ENCODE measurements at regions not wholly inside any gene's neighbourhood (a gene's known extent, or its start where the extent isn't known, plus 50 kb on each side); places are given as distances from the start of the nearest gene placed in this dataset.

DNA sequence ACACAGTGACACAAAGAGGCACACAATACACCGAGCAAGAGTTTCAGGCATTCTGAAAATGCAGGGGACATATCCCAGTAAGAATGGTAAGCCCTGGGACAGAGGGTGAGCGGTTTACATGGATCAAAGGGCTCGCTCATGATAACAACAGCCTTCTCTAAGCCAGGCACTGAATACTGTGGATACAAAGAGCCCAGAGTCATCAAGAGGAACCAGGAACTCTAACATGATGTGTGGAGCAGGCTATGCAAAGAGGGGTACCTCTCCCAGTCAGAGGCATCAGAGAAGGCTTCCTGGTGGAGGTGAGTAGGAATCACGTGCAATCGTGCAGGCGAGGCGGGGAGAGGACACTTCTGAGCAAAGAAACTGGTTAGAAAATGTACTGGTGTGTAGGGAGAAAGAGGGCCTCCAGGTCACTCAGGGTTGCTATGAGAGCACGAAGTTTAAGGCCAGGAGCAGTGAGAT, 76.9 kb upstream of the EEA1 start:
- TF ChIP-seq, protein P1, sequence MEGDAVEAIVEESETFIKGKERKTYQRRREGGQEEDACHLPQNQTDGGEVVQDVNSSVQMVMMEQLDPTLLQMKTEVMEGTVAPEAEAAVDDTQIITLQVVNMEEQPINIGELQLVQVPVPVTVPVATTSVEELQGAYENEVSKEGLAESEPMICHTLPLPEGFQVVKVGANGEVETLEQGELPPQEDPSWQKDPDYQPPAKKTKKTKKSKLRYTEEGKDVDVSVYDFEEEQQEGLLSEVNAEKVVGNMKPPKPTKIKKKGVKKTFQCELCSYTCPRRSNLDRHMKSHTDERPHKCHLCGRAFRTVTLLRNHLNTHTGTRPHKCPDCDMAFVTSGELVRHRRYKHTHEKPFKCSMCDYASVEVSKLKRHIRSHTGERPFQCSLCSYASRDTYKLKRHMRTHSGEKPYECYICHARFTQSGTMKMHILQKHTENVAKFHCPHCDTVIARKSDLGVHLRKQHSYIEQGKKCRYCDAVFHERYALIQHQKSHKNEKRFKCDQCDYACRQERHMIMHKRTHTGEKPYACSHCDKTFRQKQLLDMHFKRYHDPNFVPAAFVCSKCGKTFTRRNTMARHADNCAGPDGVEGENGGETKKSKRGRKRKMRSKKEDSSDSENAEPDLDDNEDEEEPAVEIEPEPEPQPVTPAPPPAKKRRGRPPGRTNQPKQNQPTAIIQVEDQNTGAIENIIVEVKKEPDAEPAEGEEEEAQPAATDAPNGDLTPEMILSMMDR (IDR thresholded peaks at IDR 0.05) = no peak
- TF ChIP-seq POLR2A (IDR thresholded peaks at IDR 0.05) (no peak), POLR2AphosphoS5 (IDR thresholded peaks at IDR 0.05) (no peak)

All from breast epithelium (tissue), 3 donors.